LNCaP clone FGC (cell line): ENCODE measurements at regions not wholly inside any gene's neighbourhood (a gene's known extent, or its start where the extent isn't known, plus 50 kb on each side); places are given as distances from the start of the nearest gene placed in this dataset.

Experiments used
- DNase-seq: peaks from one replicate; pipeline ENCODE4 v3.0.0-alpha.2; 2011; ENCODE audit warnings: low read depth
- H3K4me3 ChIP-seq: 2 replicates; pipeline ENCODE4 v1.5.1; 2011; ENCODE audit warnings: mild to moderate bottlenecking, low read depth, low read length, control low read depth
- TF ChIP-seq, protein P1 (sequence below): IDR thresholded peaks from 2 replicates; pipeline ENCODE4 v1.5.1; 2012; ENCODE audit warnings: mild to moderate bottlenecking; ENCODE audit not compliant: control insufficient read depth, insufficient read depth; ENCODE audit errors: extremely low read depth

DNA sequence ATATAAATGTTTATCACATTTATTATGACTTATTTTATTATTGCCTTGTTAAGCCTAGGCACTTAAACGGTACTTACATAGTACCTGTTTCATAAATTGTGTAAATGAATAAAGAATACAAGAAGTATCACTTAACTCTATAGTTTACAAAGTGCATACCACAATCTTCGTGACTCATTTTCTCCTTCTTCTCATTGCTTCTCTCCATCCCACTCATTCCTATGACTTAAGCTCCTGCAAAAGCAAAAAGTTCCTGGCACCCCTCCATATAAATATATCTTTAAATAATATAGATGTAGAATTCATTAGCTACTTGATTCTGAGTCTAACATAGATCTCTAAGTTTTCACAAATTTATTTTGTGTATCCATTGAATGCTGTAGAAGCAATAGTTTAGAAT lies 1382.0 kb upstream of the CELF2 start:
- no peak for DNase-seq
- TF ChIP-seq, protein P1, sequence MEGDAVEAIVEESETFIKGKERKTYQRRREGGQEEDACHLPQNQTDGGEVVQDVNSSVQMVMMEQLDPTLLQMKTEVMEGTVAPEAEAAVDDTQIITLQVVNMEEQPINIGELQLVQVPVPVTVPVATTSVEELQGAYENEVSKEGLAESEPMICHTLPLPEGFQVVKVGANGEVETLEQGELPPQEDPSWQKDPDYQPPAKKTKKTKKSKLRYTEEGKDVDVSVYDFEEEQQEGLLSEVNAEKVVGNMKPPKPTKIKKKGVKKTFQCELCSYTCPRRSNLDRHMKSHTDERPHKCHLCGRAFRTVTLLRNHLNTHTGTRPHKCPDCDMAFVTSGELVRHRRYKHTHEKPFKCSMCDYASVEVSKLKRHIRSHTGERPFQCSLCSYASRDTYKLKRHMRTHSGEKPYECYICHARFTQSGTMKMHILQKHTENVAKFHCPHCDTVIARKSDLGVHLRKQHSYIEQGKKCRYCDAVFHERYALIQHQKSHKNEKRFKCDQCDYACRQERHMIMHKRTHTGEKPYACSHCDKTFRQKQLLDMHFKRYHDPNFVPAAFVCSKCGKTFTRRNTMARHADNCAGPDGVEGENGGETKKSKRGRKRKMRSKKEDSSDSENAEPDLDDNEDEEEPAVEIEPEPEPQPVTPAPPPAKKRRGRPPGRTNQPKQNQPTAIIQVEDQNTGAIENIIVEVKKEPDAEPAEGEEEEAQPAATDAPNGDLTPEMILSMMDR, result no peak
- no peak overlapping the region for H3K4me3 ChIP-seq

DNA sequence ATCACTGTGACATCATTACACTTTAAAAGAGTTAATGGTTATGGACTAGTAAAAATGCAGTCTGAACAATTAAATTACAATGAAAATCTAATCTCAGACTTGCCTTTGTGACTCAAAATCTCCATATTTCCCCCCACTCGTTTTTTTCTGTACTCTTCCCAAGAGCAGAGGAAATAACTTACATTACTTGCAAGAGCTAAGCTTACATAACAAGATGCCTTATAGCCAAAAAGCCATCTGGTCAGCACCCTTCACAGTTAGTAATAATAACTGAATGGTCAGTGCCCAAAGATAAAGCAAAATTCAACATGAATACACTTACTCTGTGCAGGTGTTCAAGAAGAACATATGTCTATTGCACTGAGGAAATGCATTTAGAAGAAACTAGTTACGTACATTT lies 1381.5 kb upstream of the CELF2 start:
- no peak overlapping the region for H3K4me3 ChIP-seq
- TF ChIP-seq, protein P1, result no peak
- DNase-seq, result no peak

DNA sequence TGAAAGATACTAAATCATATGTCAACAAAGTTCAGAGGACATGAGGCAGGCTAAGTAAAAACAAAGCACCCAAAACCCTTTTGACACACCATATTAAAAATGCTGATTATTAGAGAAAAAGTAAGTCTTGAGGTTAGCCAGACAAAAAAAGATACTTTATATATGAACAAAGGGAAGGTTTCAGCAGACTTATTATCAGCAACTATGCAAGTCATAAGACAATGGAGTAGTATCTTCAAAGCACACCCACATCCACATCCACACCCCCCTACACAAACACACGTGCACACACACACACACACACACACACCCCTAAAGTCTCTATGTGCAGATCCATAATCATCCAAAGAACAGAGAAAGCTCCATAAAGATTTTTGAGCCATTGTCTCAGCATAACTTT lies 1373.9 kb upstream of the CELF2 start:
- TF ChIP-seq, protein P1, result no peak
- no peak overlapping the region for H3K4me3 ChIP-seq
- DNase-seq, result no peak

DNA sequence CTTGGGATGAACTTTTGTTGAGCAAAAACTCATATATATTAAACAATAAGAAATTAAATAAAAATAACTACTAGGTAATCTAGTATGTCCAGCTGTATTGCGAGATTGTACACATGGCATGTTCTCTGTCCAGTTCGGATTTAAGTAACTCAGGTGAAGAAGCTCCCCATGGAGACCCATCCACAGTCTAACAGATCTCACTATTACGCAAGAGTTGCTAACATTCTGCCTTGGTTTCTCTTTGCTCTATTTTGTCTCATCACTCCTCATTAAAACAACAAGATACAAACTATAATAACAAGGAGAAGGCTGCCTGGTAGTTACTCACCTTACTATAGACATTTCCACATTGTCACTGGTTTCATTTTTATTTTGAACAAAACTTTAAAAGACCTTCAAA lies 1372.3 kb upstream of the CELF2 start:
- H3K4me3 ChIP-seq, result no peak overlapping the region
- TF ChIP-seq, protein P1, result no peak
- no peak for DNase-seq

DNA sequence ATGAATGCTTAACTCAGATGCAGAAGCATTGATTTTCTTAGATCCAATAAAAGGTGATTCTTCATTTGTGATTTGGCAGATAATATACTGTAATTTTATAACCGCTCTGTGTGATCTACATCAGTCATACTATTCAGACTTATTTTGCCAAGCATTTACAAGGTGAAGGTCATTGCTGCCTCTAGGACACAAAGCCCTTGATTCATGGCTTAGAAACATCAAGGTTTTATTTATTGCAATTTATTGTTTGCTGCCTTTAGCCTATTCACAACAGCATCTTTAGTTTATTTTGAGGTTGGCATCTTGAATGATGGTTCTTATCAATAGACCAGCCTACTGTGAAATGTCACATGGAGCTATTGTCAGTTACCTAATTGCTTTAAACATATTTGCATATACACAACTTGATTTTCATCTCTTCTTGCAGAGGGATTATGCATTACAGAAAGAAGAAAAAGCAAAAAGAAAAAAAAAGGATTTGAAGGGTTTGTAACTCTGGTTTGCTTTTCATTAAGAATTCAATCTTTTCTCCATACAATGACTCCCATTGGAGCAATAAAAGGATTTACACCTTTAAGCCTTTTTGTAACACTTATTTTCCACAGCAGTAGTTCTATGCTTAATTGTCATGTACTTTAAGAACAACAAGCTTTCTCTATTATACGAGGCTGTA lies 1371.6 kb upstream of the CELF2 start:
- H3K4me3 ChIP-seq, result no peak overlapping the region
- TF ChIP-seq, protein P1, result no peak
- DNase-seq, result no peak

DNA sequence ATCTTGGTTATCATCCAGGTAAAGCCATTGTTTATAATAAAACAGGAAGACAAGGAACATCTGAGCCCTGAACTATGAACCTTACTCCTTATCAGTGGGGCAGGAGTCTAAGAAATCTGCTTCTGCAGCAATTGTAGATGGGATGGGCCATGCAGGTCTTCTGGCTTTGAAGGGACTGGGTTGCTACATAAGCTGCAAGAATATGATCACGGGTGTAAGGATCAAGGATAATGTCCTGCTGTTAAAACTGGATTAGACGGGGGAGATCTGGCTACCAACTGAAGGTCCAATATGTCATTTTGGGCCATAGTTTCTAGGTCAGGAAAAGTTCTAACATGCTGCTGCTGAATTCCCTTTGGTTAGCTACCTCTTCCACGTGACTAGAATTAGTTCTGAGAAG lies 1363.4 kb upstream of the CELF2 start:
- TF ChIP-seq, protein P1, result no peak

DNA sequence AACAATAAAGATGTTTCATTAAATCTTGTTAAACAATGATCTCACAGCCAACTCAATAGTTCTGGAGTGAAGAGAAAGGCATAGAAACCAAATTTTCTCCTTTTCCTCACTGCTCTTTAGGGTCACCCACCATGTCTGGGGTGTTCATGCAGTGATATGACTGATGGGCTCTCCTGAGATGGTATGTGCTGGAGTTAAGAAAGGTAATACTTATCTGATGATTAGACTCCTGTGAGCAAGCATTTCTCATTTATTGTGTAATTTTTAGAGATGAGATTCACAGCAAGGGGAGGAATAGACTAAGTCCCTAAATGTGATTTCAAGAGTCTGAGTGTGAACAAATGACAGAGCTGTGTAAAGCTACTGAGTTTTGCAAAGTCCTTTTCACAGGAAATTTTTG lies 1361.3 kb upstream of the CELF2 start:
- TF ChIP-seq, protein P1, result no peak
- DNase-seq, result no peak
- H3K4me3 ChIP-seq, result no peak overlapping the region

More for the DNA sequence above, 1363.4 kb upstream of the CELF2 start:
- DNase-seq, result no peak
- H3K4me3 ChIP-seq, result no peak overlapping the region
